Neural cell (in vitro differentiated cells): ENCODE measurements at regions not wholly inside any gene's neighbourhood (a gene's known extent, or its start where the extent isn't known, plus 50 kb on each side); places are given as distances from the start of the nearest gene placed in this dataset.

ENCODE experiments used
- H2AFZ ChIP-seq: fragments of 200-600, 300-800 bp; sonication (generic), shearing (Covaris generic); 2 replicates; pipeline ENCODE4 v1.6.0; 2014; ENCODE audit warnings: low read depth, mild to moderate bottlenecking, antibody characterized with exemption, low read length, moderate library complexity
- H3F3A ChIP-seq: fragments of 200-600 bp; shearing (Covaris generic); 2 replicates; pipeline ENCODE4 v1.6.1; 2016; ENCODE audit warnings: mild to moderate bottlenecking, moderate library complexity, mixed read lengths, antibody characterized with exemption, low read length; ENCODE audit not compliant: insufficient read depth, poor library complexity, severe bottlenecking
- H3K27ac ChIP-seq: fragments of 200-600, 300-800 bp; sonication (generic), shearing (Covaris generic); 2 replicates; pipeline ENCODE4 v1.5.1; 2014; ENCODE audit warnings: mild to moderate bottlenecking, low read length, moderate library complexity
- H3K27me3 ChIP-seq: fragments of 300-800, 200-600 bp; sonication (generic), shearing (Covaris generic); 2 replicates; pipeline ENCODE4 v1.6.0; 2014; ENCODE audit warnings: mild to moderate bottlenecking, low read depth, low read length, moderate library complexity; ENCODE audit not compliant: insufficient read depth
- H3K36me3 ChIP-seq: fragments of 300-800, 200-600 bp; sonication (generic), shearing (Covaris generic); 2 replicates; pipeline ENCODE4 v1.5.1; 2014; ENCODE audit warnings: mild to moderate bottlenecking, antibody characterized with exemption, low read length, moderate library complexity; ENCODE audit not compliant: insufficient read depth
- H3K4me2 ChIP-seq: fragments of 300-800, 200-600 bp; sonication (generic), shearing (Covaris generic); 2 replicates; pipeline ENCODE4 v1.6.0; 2014; ENCODE audit warnings: mild to moderate bottlenecking, low read length
- H3K4me3 ChIP-seq: fragments of 300-800, 200-600 bp; sonication (generic), shearing (Covaris generic); 2 replicates; pipeline ENCODE4 v1.5.1; 2014; ENCODE audit warnings: mild to moderate bottlenecking, low read length, moderate library complexity
- H3K79me2 ChIP-seq: fragments of 200-600 bp; shearing (Covaris generic); replicated peaks from 2 replicates; pipeline ENCODE4 v1.6.0; 2014; ENCODE audit warnings: mild to moderate bottlenecking, low read length, moderate library complexity; ENCODE audit not compliant: insufficient read depth
- H3K9ac ChIP-seq: fragments of 300-800, 200-600 bp; sonication (generic), shearing (Covaris generic); 2 replicates; pipeline ENCODE4 v1.6.1; 2016; ENCODE audit warnings: mild to moderate bottlenecking, low read length, mixed read lengths
- H3K9me2 ChIP-seq: fragments of 200-600 bp; shearing (Covaris generic); 2 replicates; pipeline ENCODE4 v1.6.1; 2016; ENCODE audit warnings: mild to moderate bottlenecking, low read length, mixed read lengths; ENCODE audit not compliant: insufficient read depth
- H3K9me3 ChIP-seq: fragments of 200-600, 300-800 bp; sonication (generic), shearing (Covaris generic); 2 replicates; pipeline ENCODE4 v1.6.1; 2016; ENCODE audit warnings: mild to moderate bottlenecking, mixed run types, low read length, moderate library complexity, mixed read lengths
- H4K20me1 ChIP-seq: fragments of 200-600 bp; shearing (Covaris generic); 2 replicates; pipeline ENCODE4 v1.6.1; 2016; ENCODE audit warnings: mild to moderate bottlenecking, mixed run types; ENCODE audit not compliant: insufficient read depth
- CTCF ChIP-seq: fragments of 450-650 bp; IDR thresholded peaks from 2 replicates; pipeline ENCODE4 v1.5.1; 2014; ENCODE audit warnings: antibody characterized with exemption, mild to moderate bottlenecking, moderate library complexity; ENCODE audit not compliant: poor library complexity, severe bottlenecking
- EP300 ChIP-seq: fragments of 450-650 bp; conservative IDR thresholded peaks from 2 replicates; pipeline ENCODE4 v1.6.1; 2014; ENCODE audit warnings: antibody characterized with exemption, mild to moderate bottlenecking, moderate library complexity; ENCODE audit not compliant: poor library complexity, severe bottlenecking
- EZH2 ChIP-seq: fragments of 200-600, 300-800 bp; shearing (Covaris generic), sonication (generic); IDR thresholded peaks from 2 replicates; pipeline ENCODE4 v1.6.1; 2014; ENCODE audit warnings: antibody characterized with exemption, low read length, borderline replicate concordance, mild to moderate bottlenecking; ENCODE audit not compliant: insufficient read depth, poor library complexity, severe bottlenecking
- MXI1 ChIP-seq: fragments of 450-650 bp; conservative IDR thresholded peaks from 2 replicates; pipeline ENCODE4 v1.6.1; 2014; ENCODE audit warnings: antibody characterized with exemption, mild to moderate bottlenecking; ENCODE audit not compliant: poor library complexity, severe bottlenecking
- POLR2AphosphoS5 ChIP-seq: IDR thresholded peaks from 2 replicates; pipeline ENCODE4 v1.6.1; 2012
- RAD21 ChIP-seq: fragments of 450-650 bp; conservative IDR thresholded peaks from 2 replicates; pipeline ENCODE4 v1.6.1; 2014; ENCODE audit warnings: antibody characterized with exemption, mild to moderate bottlenecking, moderate library complexity
- SMC3 ChIP-seq: fragments of 450-650 bp; conservative IDR thresholded peaks from 2 replicates; pipeline ENCODE4 v1.6.1; 2014; ENCODE audit warnings: antibody characterized with exemption, mild to moderate bottlenecking, moderate library complexity; ENCODE audit not compliant: poor library complexity
- TAF1 ChIP-seq: IDR thresholded peaks from 2 replicates; pipeline ENCODE4 v1.6.1; 2012; ENCODE audit warnings: low read depth
- TF ChIP-seq, protein P1 (sequence below): IDR thresholded peaks from 2 replicates; pipeline ENCODE4 v1.6.1; 2012; ENCODE audit warnings: borderline replicate concordance

DNA sequence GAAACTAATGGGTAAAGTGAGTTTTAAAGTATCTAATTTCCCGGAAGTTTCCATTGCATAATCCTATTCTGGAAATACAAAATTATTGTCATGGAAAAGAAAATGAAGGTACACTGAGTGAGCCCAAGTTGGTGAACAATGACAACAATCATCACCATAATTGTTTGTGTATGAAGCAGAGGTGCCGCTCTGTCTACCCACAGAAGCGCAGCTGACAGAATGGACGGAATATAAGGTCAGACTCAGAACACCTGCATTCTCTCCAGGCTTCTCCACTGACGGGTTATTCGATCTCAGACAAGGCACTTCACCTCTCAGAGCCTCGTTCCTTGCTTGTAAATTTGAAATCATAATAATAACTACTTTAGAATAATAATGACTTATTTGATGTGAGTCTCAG lies 99.1 kb upstream of the NGF start:
- Histone ChIP-seq H3K4me3 (no peak overlapping the region), H2AFZ (no peak overlapping the region), H3K79me2 (no peaks in the 10 kb centered on the region), H3F3A (no peaks in the 10 kb centered on the region), H3K36me3 (no peaks in the 10 kb centered on the region), H3K27ac (no peak overlapping the region), H3K27me3 (no peaks in the 10 kb centered on the region), H3K4me2 (no peak overlapping the region), H3K9ac (no peak overlapping the region), H4K20me1 (no peaks in the 10 kb centered on the region), H3K9me3 (no peaks in the 10 kb centered on the region), H3K9me2 (no peaks in the 10 kb centered on the region)
- TF ChIP-seq POLR2AphosphoS5 (no peak), EZH2 (no peak), EP300 (no peak), TAF1 (no peak), MXI1 (no peak), RAD21 (no peak)
- TF ChIP-seq, protein P1, sequence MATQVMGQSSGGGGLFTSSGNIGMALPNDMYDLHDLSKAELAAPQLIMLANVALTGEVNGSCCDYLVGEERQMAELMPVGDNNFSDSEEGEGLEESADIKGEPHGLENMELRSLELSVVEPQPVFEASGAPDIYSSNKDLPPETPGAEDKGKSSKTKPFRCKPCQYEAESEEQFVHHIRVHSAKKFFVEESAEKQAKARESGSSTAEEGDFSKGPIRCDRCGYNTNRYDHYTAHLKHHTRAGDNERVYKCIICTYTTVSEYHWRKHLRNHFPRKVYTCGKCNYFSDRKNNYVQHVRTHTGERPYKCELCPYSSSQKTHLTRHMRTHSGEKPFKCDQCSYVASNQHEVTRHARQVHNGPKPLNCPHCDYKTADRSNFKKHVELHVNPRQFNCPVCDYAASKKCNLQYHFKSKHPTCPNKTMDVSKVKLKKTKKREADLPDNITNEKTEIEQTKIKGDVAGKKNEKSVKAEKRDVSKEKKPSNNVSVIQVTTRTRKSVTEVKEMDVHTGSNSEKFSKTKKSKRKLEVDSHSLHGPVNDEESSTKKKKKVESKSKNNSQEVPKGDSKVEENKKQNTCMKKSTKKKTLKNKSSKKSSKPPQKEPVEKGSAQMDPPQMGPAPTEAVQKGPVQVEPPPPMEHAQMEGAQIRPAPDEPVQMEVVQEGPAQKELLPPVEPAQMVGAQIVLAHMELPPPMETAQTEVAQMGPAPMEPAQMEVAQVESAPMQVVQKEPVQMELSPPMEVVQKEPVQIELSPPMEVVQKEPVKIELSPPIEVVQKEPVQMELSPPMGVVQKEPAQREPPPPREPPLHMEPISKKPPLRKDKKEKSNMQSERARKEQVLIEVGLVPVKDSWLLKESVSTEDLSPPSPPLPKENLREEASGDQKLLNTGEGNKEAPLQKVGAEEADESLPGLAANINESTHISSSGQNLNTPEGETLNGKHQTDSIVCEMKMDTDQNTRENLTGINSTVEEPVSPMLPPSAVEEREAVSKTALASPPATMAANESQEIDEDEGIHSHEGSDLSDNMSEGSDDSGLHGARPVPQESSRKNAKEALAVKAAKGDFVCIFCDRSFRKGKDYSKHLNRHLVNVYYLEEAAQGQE, result no peak

- no peaks in the 10 kb centered on the region for H4K20me1 ChIP-seq
- H3K9me3 ChIP-seq, result no peaks in the 10 kb centered on the region
- H3K27me3 ChIP-seq, result no peaks in the 10 kb centered on the region
- H3K4me2 ChIP-seq, result no peak overlapping the region
- no peaks in the 10 kb centered on the region for H3K36me3 ChIP-seq
- no peak overlapping the region for H2AFZ ChIP-seq
- H3K9me2 ChIP-seq, result no peaks in the 10 kb centered on the region
- H3F3A ChIP-seq, result no peaks in the 10 kb centered on the region
- no peaks in the 10 kb centered on the region for H3K79me2 ChIP-seq
- TF ChIP-seq CTCF (no peak), RAD21 (no peak), SMC3 (no peak), TAF1 (no peak), EP300 (no peak), MXI1 (no peak), POLR2AphosphoS5 (no peak), EZH2 (no peak)
- TF ChIP-seq, protein P1, result no peak
- no peak overlapping the region for H3K4me3 ChIP-seq
- H3K9ac ChIP-seq, result no peak overlapping the region
- H3K27ac ChIP-seq, result no peak overlapping the region
Measured at GRCh38 chr1:115436596-115436995, 98.5 kb upstream of the NGF start.
